Rectal smooth muscle tissue (tissue), 1 donor: ENCODE measurements at regions not wholly inside any gene's neighbourhood (a gene's known extent, or its start where the extent isn't known, plus 50 kb on each side); places are given as distances from the start of the nearest gene placed in this dataset.

Experiments
- H3K27ac ChIP-seq: one replicate; pipeline ENCODE4 v1.7.0; 2013; ENCODE audit warnings: low read depth, low read length, inconsistent platforms
- H3K27me3 ChIP-seq: one replicate; pipeline ENCODE4 v1.7.0; 2013; ENCODE audit warnings: low read length; ENCODE audit not compliant: control insufficient read depth, insufficient read depth
- H3K36me3 ChIP-seq: one replicate; pipeline ENCODE4 v1.7.0; 2013; ENCODE audit warnings: low read length; ENCODE audit not compliant: control insufficient read depth, insufficient read depth
- H3K4me1 ChIP-seq: one replicate; pipeline ENCODE4 v1.7.0; 2013; ENCODE audit warnings: low read length; ENCODE audit not compliant: control insufficient read depth, insufficient read depth
- H3K4me3 ChIP-seq: one replicate; pipeline ENCODE4 v1.7.0; 2013; ENCODE audit warnings: low read length
- H3K9ac ChIP-seq: one replicate; pipeline ENCODE4 v1.7.0; 2013; ENCODE audit warnings: low read length

- Histone ChIP-seq H3K4me3 (no peak overlapping the region), H3K4me1 (no peaks in the 10 kb centered on the region), H3K27ac (no peak overlapping the region), H3K36me3 (no peaks in the 10 kb centered on the region), H3K9ac (no peak overlapping the region), H3K27me3 (no peaks in the 10 kb centered on the region)
Measured at GRCh38 chr21:25385911-25386474, 221.3 kb downstream of the MRPL39 start.

- H3K4me1 ChIP-seq, result no peaks in the 10 kb centered on the region
- H3K27ac ChIP-seq, result no peak overlapping the region
- H3K9ac ChIP-seq, result no peak overlapping the region
- H3K27me3 ChIP-seq, result no peaks in the 10 kb centered on the region
- no peaks in the 10 kb centered on the region for H3K36me3 ChIP-seq
- no peak overlapping the region for H3K4me3 ChIP-seq
Measured at GRCh38 chr21:25385341-25385740, 221.9 kb downstream of the MRPL39 start.

GRCh38 chr21:25384782-25385181 is 222.5 kb downstream of the MRPL39 start:
- Histone ChIP-seq H3K27me3 (no peaks in the 10 kb centered on the region), H3K4me1 (no peaks in the 10 kb centered on the region), H3K9ac (no peak overlapping the region), H3K4me3 (no peak overlapping the region), H3K27ac (no peak overlapping the region), H3K36me3 (no peaks in the 10 kb centered on the region)

GRCh38 chr21:25383545-25383944 is 223.7 kb downstream of the MRPL39 start:
- H3K27me3 ChIP-seq, result no peaks in the 10 kb centered on the region

GRCh38 chr21:25381936-25382452 is 225.3 kb downstream of the MRPL39 start:
- H3K36me3 ChIP-seq, result no peaks in the 10 kb centered on the region
- H3K4me3 ChIP-seq, result no peak overlapping the region
- H3K27me3 ChIP-seq, result no peaks in the 10 kb centered on the region

More at GRCh38 chr21:25383545-25383944, 223.7 kb downstream of the MRPL39 start:
- Histone ChIP-seq H3K27ac (no peak overlapping the region), H3K36me3 (no peaks in the 10 kb centered on the region), H3K4me1 (no peaks in the 10 kb centered on the region), H3K9ac (no peak overlapping the region), H3K4me3 (no peak overlapping the region)

GRCh38 chr21:25375675-25376074 is 231.6 kb downstream of the MRPL39 start:
- no peaks in the 10 kb centered on the region for H3K36me3 ChIP-seq
- H3K9ac ChIP-seq, result no peak overlapping the region
- H3K4me3 ChIP-seq, result no peak overlapping the region
- H3K27ac ChIP-seq, result no peak overlapping the region
- no peaks in the 10 kb centered on the region for H3K4me1 ChIP-seq
- H3K27me3 ChIP-seq, result no peaks in the 10 kb centered on the region

More at GRCh38 chr21:25381936-25382452, 225.3 kb downstream of the MRPL39 start:
- H3K27ac ChIP-seq, result no peak overlapping the region
- no peak overlapping the region for H3K9ac ChIP-seq
- H3K4me1 ChIP-seq, result no peaks in the 10 kb centered on the region

GRCh38 chr21:25373126-25374082 is 233.9 kb downstream of the MRPL39 start:
- H3K27ac ChIP-seq, result no peak overlapping the region
- no peaks in the 10 kb centered on the region for H3K27me3 ChIP-seq
- no peaks in the 10 kb centered on the region for H3K4me1 ChIP-seq
- H3K36me3 ChIP-seq, result no peaks in the 10 kb centered on the region
- no peak overlapping the region for H3K9ac ChIP-seq
- H3K4me3 ChIP-seq, result no peak overlapping the region

GRCh38 chr21:25371841-25372425 is 235.3 kb downstream of the MRPL39 start:
- Histone ChIP-seq H3K36me3 (no peaks in the 10 kb centered on the region), H3K4me1 (no peaks in the 10 kb centered on the region), H3K27ac (no peak overlapping the region), H3K4me3 (no peak overlapping the region), H3K27me3 (no peaks in the 10 kb centered on the region), H3K9ac (no peak overlapping the region)

GRCh38 chr21:25370311-25370744 is 237.0 kb downstream of the MRPL39 start:
- H3K27me3 ChIP-seq, result no peaks in the 10 kb centered on the region
- H3K36me3 ChIP-seq, result no peaks in the 10 kb centered on the region
- no peak overlapping the region for H3K4me3 ChIP-seq
- no peaks in the 10 kb centered on the region for H3K4me1 ChIP-seq
- no peak overlapping the region for H3K27ac ChIP-seq
- H3K9ac ChIP-seq, result no peak overlapping the region

GRCh38 chr21:25369524-25370300 is 237.6 kb downstream of the MRPL39 start:
- no peak overlapping the region for H3K4me3 ChIP-seq
- no peaks in the 10 kb centered on the region for H3K27me3 ChIP-seq
- no peaks in the 10 kb centered on the region for H3K4me1 ChIP-seq
- no peak overlapping the region for H3K27ac ChIP-seq
- no peak overlapping the region for H3K9ac ChIP-seq
- H3K36me3 ChIP-seq, result no peaks in the 10 kb centered on the region

GRCh38 chr21:25368531-25368930 is 238.8 kb downstream of the MRPL39 start:
- no peak overlapping the region for H3K4me3 ChIP-seq
- no peak overlapping the region for H3K27ac ChIP-seq
- H3K9ac ChIP-seq, result no peak overlapping the region
- no peaks in the 10 kb centered on the region for H3K27me3 ChIP-seq
- no peaks in the 10 kb centered on the region for H3K36me3 ChIP-seq
- no peaks in the 10 kb centered on the region for H3K4me1 ChIP-seq

- no peaks in the 10 kb centered on the region for H3K36me3 ChIP-seq
- H3K9ac ChIP-seq, result no peak overlapping the region
- H3K27ac ChIP-seq, result no peak overlapping the region
- no peaks in the 10 kb centered on the region for H3K4me1 ChIP-seq
- no peaks in the 10 kb centered on the region for H3K27me3 ChIP-seq
- H3K4me3 ChIP-seq, result no peak overlapping the region
Measured at GRCh38 chr21:25366116-25366515, 241.2 kb downstream of the MRPL39 start.
